ENCODE measurements at regions not wholly inside any gene's neighbourhood (a gene's known extent, or its start where the extent isn't known, plus 50 kb on each side); places are given as distances from the start of the nearest gene placed in this dataset.

- DNase-seq (ENCODE audit: low read depth): no peak
These were observed 168.8 kb upstream of the SPATS2L start for GRCh38 chr2:200137691-200138090.

GRCh38 chr2:200138391-200139124, 167.9 kb upstream of the SPATS2L start:
- peak; percentile 91 for DNase-seq (ENCODE audit: low read depth)

- no peak for DNase-seq (ENCODE audit: low read depth)
These were observed 161.9 kb upstream of the SPATS2L start for GRCh38 chr2:200144571-200144970.

- DNase-seq (ENCODE audit: low read depth): no peak
These were observed 160.0 kb upstream of the SPATS2L start for GRCh38 chr2:200146501-200146900.

GRCh38 chr2:200147371-200147770, 159.1 kb upstream of the SPATS2L start:
- DNase-seq (ENCODE audit: low read depth): no peak

- no peak for DNase-seq (ENCODE audit: low read depth)
These were observed 158.1 kb upstream of the SPATS2L start for GRCh38 chr2:200148366-200148765.

GRCh38 chr2:200150411-200151086, 155.9 kb upstream of the SPATS2L start:
- DNase-seq (ENCODE audit: low read depth): no peak

- no peak for DNase-seq (ENCODE audit: low read depth)
These were observed 150.8 kb upstream of the SPATS2L start for GRCh38 chr2:200155652-200156051.

GRCh38 chr2:200156166-200156835, 150.2 kb upstream of the SPATS2L start:
- DNase-seq (ENCODE audit: low read depth): peak; percentile 94

- DNase-seq (ENCODE audit: low read depth): no peak
These were observed 147.7 kb upstream of the SPATS2L start for GRCh38 chr2:200158647-200159356.

GRCh38 chr2:200159357-200159707, 147.2 kb upstream of the SPATS2L start:
- DNase-seq (ENCODE audit: low read depth): no peak

GRCh38 chr2:200159829-200160781, 146.4 kb upstream of the SPATS2L start:
- DNase-seq (ENCODE audit: low read depth): peak; percentile 35

GRCh38 chr2:200161458-200161857, 145.0 kb upstream of the SPATS2L start:
- DNase-seq (ENCODE audit: low read depth): no peak

- DNase-seq (ENCODE audit: low read depth): no peak
These were observed 140.8 kb upstream of the SPATS2L start for GRCh38 chr2:200165687-200166086.

GRCh38 chr2:200168641-200169555, 137.6 kb upstream of the SPATS2L start:
- DNase-seq (ENCODE audit: low read depth): peak; percentile 57

- DNase-seq (ENCODE audit: low read depth): no peak
These were observed 136.3 kb upstream of the SPATS2L start for GRCh38 chr2:200170221-200170620.

GRCh38 chr2:200171731-200172482, 134.6 kb upstream of the SPATS2L start:
- DNase-seq (ENCODE audit: low read depth): peak; percentile 46

- no peak for DNase-seq (ENCODE audit: low read depth)
These were observed 134.0 kb upstream of the SPATS2L start for GRCh38 chr2:200172521-200172920.

- no peak for DNase-seq (ENCODE audit: low read depth)
These were observed 133.4 kb upstream of the SPATS2L start for GRCh38 chr2:200172944-200173581.

All from amniotic epithelial cell (primary cell).